ENCODE measurements at regions not wholly inside any gene's neighbourhood (a gene's known extent, or its start where the extent isn't known, plus 50 kb on each side); places are given as distances from the start of the nearest gene placed in this dataset.

DNA sequence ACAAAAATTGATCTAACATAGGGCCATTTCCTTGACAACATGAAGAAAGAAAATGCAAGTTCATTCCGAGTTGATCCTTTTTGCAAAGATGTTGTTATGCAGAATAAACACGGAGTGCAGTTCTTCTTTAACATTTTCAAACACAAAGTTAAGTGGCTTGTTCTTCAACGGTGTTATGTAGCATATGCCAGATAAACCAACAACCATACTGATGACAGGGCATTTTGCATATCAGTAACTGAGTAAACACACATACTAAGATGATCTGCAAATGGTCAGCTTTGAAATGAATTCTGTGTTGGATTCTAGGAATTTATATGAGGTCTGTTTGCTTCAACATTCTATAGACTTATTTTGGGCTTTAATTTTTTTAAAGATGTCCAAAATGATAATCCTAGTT lies 266.4 kb downstream of the GPD2 start:
- no peaks in the 10 kb centered on the region for H3K36me3 ChIP-seq (replicated peaks in 1 of 2; ENCODE audit: insufficient read depth in 1 of 2, low read depth in 2 of 2)
- whole genome bisulfite sequencing, 2 donors, result 21 to 22% methylated on average over 3 of the region's 3 CpGs
- no peak overlapping the region for H3K4me3 ChIP-seq
- H3K4me1 ChIP-seq, result no peaks in the 10 kb centered on the region
- no peak for ATAC-seq
- no peaks in the 10 kb centered on the region for H3K9me3 ChIP-seq
- H3K27me3 ChIP-seq, result no peaks in the 10 kb centered on the region
- TF ChIP-seq POLR2A (IDR thresholded peaks at IDR 0.05), result no peak
- TF ChIP-seq, protein P1, sequence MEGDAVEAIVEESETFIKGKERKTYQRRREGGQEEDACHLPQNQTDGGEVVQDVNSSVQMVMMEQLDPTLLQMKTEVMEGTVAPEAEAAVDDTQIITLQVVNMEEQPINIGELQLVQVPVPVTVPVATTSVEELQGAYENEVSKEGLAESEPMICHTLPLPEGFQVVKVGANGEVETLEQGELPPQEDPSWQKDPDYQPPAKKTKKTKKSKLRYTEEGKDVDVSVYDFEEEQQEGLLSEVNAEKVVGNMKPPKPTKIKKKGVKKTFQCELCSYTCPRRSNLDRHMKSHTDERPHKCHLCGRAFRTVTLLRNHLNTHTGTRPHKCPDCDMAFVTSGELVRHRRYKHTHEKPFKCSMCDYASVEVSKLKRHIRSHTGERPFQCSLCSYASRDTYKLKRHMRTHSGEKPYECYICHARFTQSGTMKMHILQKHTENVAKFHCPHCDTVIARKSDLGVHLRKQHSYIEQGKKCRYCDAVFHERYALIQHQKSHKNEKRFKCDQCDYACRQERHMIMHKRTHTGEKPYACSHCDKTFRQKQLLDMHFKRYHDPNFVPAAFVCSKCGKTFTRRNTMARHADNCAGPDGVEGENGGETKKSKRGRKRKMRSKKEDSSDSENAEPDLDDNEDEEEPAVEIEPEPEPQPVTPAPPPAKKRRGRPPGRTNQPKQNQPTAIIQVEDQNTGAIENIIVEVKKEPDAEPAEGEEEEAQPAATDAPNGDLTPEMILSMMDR (IDR thresholded peaks at IDR 0.05), result no peak
- no peak for DNase-seq
- intact Hi-C loops (cut with DNase I), result no loop called here
- no peak overlapping the region for H3K27ac ChIP-seq

DNA sequence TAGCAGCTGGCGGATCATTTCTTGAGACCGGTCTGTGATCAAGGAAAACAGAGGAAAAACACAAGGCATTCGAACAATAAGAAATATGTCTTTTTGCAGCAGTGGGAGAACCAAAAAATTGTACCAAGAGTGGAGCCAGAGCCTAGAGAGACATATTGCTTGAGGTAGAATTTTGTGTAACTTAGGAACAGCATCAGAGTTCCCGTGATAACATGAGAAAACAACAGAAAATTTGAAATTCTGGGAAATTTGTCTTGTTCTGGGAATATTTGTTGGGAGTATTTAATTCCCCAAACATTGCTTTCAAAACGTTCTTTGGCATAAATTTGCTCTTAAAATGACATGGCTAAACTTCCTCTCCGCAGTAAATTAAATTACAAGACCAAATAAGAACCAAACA lies 267.5 kb downstream of the GPD2 start:
- intact Hi-C loops (cut with DNase I), result no loop called here
- no peak for TF ChIP-seq POLR2A (IDR thresholded peaks at IDR 0.05)
- TF ChIP-seq, protein P1 (IDR thresholded peaks at IDR 0.05), result no peak
- Histone ChIP-seq H3K4me1 (no peaks in the 10 kb centered on the region), H3K9me3 (no peaks in the 10 kb centered on the region), H3K4me3 (no peak overlapping the region), H3K27me3 (no peaks in the 10 kb centered on the region), H3K27ac (no peak overlapping the region), H3K36me3 (replicated peaks in 1 of 2; ENCODE audit: insufficient read depth in 1 of 2, low read depth in 2 of 2) (no peaks in the 10 kb centered on the region)
- DNase-seq (no peak), ATAC-seq (no peak)
- 63% methylated on average over 6 of the region's 6 CpGs for WGBS, 2 donors

DNA sequence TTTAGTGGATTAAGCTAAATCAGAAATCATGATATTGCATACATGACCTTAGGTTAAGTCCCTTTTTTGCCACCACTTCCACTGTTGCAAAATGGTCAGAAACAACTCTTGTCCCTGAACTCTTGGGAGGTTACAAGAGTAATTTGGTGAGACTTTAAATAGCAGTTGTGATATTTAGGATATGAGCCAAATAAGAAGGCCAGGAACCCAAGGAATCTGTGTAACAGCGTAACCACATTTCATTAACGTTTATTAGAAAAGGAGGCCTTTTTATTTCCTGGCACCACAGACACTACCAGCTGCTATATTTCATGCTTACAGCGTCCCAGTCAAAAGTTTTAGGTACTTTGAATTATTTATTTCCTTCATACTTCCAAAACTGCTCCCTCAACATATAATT lies 268.0 kb downstream of the GPD2 start:
- H3K27ac ChIP-seq, result no peak overlapping the region
- H3K9me3 ChIP-seq, result no peaks in the 10 kb centered on the region
- no peak overlapping the region for H3K4me3 ChIP-seq
- ATAC-seq (peak; percentile 42), DNase-seq (no peak)
- H3K4me1 ChIP-seq, result no peaks in the 10 kb centered on the region
- no peaks in the 10 kb centered on the region for H3K27me3 ChIP-seq
- TF ChIP-seq, protein P1 (IDR thresholded peaks at IDR 0.05), result no peak
- no peak for TF ChIP-seq POLR2A (IDR thresholded peaks at IDR 0.05)
- no peaks in the 10 kb centered on the region for H3K36me3 ChIP-seq (replicated peaks in 1 of 2; ENCODE audit: insufficient read depth in 1 of 2, low read depth in 2 of 2)
- WGBS, 2 donors, result 56 to 63% methylated on average over 3 of the region's 3 CpGs
- intact Hi-C loops (cut with DNase I), result no loop called here

DNA sequence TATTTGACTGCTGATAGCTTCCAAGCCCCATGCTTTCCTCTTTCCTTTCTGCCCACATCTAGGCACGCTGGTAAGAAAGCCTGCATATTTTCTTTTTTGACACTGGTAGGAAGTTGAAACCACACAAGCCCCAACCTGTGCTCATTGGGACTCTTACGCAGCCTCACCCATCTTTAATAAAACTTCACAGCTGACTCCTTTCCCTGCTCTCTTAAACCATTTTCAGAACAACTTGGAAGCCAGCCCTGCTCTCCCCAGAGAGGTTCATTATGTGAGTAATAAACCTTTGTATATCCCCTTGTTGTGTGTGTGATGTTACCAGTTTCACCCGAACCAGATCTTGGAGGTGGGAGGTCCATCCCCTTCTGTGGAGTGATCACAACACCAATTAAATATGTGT lies 268.4 kb downstream of the GPD2 start:
- peak in 1 of 4 donors; percentile 6 for DNase-seq
- TF ChIP-seq, protein P1 (IDR thresholded peaks at IDR 0.05), result no peak
- TF ChIP-seq POLR2A (IDR thresholded peaks at IDR 0.05), result no peak
- Histone ChIP-seq H3K27ac (no peak overlapping the region), H3K9me3 (no peaks in the 10 kb centered on the region), H3K4me3 (no peak overlapping the region), H3K27me3 (no peaks in the 10 kb centered on the region), H3K4me1 (no peaks in the 10 kb centered on the region), H3K36me3 (replicated peaks in 1 of 2; ENCODE audit: insufficient read depth in 1 of 2, low read depth in 2 of 2) (no peaks in the 10 kb centered on the region)
- WGBS, 2 donors, result 51 to 53% methylated on average over 3 of the region's 3 CpGs
- no peak for ATAC-seq
- intact Hi-C loops (cut with DNase I), result no loop called here

DNA sequence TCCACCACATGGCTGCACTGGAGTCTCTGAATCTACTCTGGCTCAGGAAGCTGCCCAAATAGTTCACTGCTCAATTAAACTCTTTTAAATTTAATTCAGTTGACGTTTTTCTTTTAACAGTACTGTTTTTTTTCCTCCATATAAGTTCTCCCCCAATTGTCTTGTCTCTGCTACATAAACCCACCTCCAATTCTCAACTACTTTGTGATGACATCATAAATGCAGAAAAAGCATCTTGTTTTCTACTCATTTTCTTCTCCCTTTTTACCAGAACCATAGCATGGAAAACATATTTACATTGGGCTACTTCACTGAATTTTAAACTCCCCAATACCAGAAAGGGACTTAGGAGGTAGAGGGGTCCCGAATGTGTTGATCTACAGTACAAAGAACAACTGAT lies 270.4 kb downstream of the GPD2 start:
- no peaks in the 10 kb centered on the region for H3K9me3 ChIP-seq
- WGBS, 2 donors, result 46 to 47% methylated on average over 2 of the region's 2 CpGs

More for the DNA sequence above, 270.4 kb downstream of the GPD2 start:
- DNase-seq (no peak), ATAC-seq (no peak)
- H3K27me3 ChIP-seq, result no peaks in the 10 kb centered on the region
- intact Hi-C loops (cut with DNase I), result no loop called here
- H3K4me1 ChIP-seq, result no peaks in the 10 kb centered on the region
- H3K36me3 ChIP-seq (replicated peaks in 1 of 2; ENCODE audit: insufficient read depth in 1 of 2, low read depth in 2 of 2), result no peaks in the 10 kb centered on the region
- no peak for TF ChIP-seq POLR2A (IDR thresholded peaks at IDR 0.05)
- TF ChIP-seq, protein P1 (IDR thresholded peaks at IDR 0.05), result no peak
- no peak overlapping the region for H3K27ac ChIP-seq
- no peak overlapping the region for H3K4me3 ChIP-seq
